ENCODE measurements at regions not wholly inside any gene's neighbourhood (a gene's known extent, or its start where the extent isn't known, plus 50 kb on each side); places are given as distances from the start of the nearest gene placed in this dataset.

DNA sequence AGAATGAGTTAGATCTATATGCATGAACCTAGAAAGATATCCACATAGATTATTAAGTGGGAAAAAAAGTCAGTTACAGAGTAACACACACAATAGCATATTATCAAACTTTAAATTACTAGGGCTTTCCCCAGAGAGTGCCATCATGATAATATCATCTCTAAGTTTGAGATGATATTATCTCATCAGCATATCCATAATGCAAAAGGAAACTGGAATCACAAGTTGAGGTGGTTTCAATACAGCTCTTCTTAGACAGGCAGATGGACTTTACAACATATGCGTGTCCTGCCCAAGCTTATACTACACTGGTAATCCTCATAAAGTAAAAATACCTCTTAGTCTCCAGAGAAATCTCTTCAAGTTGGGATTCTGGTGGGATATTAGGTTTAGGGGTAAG lies 236.2 kb upstream of the SERP2 start:
- TF ChIP-seq POLR2AphosphoS5 (IDR thresholded peaks at IDR 0.05) (no peak), EP300 (IDR thresholded peaks at IDR 0.05) (no peak), POLR2A (IDR thresholded peaks at IDR 0.05) (no peak)
- TF ChIP-seq, protein P1, sequence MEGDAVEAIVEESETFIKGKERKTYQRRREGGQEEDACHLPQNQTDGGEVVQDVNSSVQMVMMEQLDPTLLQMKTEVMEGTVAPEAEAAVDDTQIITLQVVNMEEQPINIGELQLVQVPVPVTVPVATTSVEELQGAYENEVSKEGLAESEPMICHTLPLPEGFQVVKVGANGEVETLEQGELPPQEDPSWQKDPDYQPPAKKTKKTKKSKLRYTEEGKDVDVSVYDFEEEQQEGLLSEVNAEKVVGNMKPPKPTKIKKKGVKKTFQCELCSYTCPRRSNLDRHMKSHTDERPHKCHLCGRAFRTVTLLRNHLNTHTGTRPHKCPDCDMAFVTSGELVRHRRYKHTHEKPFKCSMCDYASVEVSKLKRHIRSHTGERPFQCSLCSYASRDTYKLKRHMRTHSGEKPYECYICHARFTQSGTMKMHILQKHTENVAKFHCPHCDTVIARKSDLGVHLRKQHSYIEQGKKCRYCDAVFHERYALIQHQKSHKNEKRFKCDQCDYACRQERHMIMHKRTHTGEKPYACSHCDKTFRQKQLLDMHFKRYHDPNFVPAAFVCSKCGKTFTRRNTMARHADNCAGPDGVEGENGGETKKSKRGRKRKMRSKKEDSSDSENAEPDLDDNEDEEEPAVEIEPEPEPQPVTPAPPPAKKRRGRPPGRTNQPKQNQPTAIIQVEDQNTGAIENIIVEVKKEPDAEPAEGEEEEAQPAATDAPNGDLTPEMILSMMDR (IDR thresholded peaks at IDR 0.05): no peak
